PC-3 (cell line): ENCODE measurements at regions not wholly inside any gene's neighbourhood (a gene's known extent, or its start where the extent isn't known, plus 50 kb on each side); places are given as distances from the start of the nearest gene placed in this dataset.

ENCODE experiments used
- CTCF ChIP-seq: fragments of 300-600 bp; sonication (generic); conservative IDR thresholded peaks from 2 replicates; pipeline ENCODE4 v1.5.1; 2017; ENCODE audit warnings: antibody characterized with exemption, low read depth, mild to moderate bottlenecking, low read length
- EZH2 ChIP-seq: fragments of 300-600 bp; sonication (generic); IDR thresholded peaks from one replicate; pipeline ENCODE4 v1.6.1; 2017; ENCODE audit warnings: antibody characterized with exemption, mild to moderate bottlenecking, low read length; ENCODE audit not compliant: unreplicated experiment
- EZH2phosphoT487 ChIP-seq: fragments of 300-600 bp; sonication (generic); IDR thresholded peaks from 2 replicates; pipeline ENCODE4 v1.6.1; 2018; ENCODE audit warnings: mild to moderate bottlenecking, antibody characterized with exemption, low read length, borderline replicate concordance

GRCh38 chr2:100753881-100754280 is 66.1 kb upstream of the NPAS2 start:
- TF ChIP-seq CTCF (no peak), EZH2phosphoT487 (no peak), EZH2 (no peak)
